Choroid plexus epithelial cell (primary cell): ENCODE measurements at regions not wholly inside any gene's neighbourhood (a gene's known extent, or its start where the extent isn't known, plus 50 kb on each side); places are given as distances from the start of the nearest gene placed in this dataset.
"Not testable (repeated sequence)": the region's sequence is repeated elsewhere in the genome, so short reads cannot be mapped to it uniquely, and the experiment has no call there.

ENCODE experiments used
- DNase-seq: peaks from one replicate; pipeline ENCODE4 v3.0.0-alpha.2; 2010; ENCODE audit warnings: low read depth
- H3K4me3 ChIP-seq: 2 replicates; pipeline ENCODE4 v1.5.1; 2011; ENCODE audit warnings: low read depth, mild to moderate bottlenecking, control low read depth, low read length, moderate library complexity
- TF ChIP-seq, protein P1 (sequence below): conservative IDR thresholded peaks from 2 replicates; pipeline ENCODE4 v1.5.1; 2011; ENCODE audit warnings: low read depth, mild to moderate bottlenecking, control low read depth, inconsistent platforms, low read length, moderate library complexity

DNA sequence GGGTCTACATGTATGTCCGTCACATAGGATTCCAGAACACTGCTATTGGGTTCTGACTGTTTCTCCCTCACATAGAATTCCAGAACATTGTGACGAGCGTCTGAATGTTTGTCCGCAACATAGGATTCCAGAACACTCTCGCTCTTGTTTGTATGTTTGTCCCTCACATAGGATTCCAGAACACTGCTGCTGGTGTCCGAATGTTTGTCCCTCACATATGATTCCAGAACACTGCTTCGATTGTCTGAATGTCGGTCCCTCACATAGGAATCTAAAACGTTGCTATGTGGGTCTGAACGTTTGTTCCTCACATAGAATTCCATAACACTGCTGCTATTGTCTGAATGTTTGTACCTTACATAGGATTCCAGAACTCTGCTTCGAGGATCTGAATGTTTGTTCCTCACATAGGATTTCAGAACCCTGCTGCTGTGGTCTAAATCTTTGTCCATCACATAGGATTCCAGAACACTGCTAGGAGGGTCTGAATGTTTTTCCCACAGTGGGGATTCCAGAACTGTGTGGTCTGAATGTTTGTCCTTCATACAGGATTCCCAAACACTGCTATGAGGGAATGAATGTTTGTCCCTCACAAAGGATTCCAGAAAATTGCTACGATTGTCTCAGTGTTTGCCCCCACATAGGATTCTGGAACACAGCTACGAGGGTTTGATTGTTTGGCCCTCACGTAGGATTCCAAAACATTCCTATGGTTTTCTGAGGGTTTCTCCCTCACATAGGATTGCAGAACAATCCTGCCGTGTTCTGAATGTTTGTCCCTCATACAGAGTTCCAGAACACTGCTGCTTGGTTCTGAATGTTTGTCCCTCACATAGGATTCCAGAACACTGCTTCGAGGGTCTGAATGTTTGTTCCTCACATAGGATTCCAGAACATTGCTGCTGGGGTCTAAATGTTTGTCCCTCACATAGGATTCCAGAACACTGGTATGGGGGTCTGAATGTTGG is 220.5 kb downstream of the FOXD4L6 start:
- H3K4me3 ChIP-seq: no peak overlapping the region
- TF ChIP-seq, protein P1, sequence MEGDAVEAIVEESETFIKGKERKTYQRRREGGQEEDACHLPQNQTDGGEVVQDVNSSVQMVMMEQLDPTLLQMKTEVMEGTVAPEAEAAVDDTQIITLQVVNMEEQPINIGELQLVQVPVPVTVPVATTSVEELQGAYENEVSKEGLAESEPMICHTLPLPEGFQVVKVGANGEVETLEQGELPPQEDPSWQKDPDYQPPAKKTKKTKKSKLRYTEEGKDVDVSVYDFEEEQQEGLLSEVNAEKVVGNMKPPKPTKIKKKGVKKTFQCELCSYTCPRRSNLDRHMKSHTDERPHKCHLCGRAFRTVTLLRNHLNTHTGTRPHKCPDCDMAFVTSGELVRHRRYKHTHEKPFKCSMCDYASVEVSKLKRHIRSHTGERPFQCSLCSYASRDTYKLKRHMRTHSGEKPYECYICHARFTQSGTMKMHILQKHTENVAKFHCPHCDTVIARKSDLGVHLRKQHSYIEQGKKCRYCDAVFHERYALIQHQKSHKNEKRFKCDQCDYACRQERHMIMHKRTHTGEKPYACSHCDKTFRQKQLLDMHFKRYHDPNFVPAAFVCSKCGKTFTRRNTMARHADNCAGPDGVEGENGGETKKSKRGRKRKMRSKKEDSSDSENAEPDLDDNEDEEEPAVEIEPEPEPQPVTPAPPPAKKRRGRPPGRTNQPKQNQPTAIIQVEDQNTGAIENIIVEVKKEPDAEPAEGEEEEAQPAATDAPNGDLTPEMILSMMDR: no peak
- DNase-seq: no peak

DNA sequence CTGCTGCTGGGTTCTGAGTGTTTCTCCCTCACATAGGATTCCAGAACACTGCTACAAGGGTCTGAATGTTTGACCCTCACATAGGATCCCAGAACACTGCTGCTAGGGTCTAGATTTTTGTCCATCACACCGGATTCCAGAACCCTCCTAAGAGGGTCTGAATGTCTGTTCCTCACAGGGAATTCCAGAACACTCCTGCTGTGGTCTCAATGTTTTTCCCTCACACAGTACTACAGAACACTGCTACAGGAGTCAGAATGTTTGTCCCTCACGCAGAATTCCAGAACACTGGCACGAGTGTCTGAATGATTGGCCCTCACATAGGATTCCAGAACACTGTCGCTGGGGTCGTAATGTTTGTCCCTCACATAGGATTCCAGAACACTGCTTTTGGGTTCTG is 221.6 kb downstream of the FOXD4L6 start:
- H3K4me3 ChIP-seq, DNase-seq: not testable (repeated sequence)

DNA sequence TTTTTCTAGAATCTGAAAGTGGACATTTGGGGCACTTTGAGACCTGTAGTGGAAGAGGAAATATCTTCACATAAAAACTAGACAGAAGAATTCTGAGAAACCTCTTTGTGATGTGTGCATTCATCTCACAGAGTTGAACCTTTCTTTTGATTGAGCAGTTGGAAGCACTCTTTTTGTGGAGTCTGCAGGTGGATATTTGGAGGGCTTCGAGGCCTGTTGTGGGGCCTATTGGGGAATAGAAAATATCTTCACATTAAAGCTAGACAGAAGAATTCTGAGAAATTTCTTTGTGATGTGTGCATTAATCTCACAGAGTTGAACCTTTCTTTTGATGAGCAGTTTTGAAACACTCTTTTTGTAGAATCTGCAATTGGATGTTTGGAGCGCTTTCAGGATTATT is 236.2 kb downstream of the FOXD4L6 start:
- H3K4me3 ChIP-seq, DNase-seq: not testable (repeated sequence)

DNA sequence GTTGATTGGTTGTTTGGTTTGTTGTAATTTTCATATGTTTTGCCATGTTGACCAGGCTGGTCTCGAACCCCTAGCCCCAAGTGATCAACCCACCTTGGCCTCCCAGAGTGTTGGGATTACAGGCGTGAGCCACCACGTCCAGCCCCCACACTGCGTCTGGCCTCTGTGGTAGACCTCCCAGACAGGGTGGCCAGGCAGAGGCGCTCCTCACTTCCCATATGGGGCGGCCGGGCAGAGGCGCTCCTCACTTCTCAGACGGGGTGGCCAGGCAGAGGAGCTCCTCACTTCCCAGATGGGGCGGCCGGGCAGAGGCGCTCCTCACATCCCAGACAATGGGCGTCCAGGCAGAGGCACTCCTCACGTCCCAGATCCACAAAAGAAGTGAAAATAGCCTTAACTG is 242.6 kb downstream of the FOXD4L6 start:
- not testable (repeated sequence) for DNase-seq, H3K4me3 ChIP-seq

DNA sequence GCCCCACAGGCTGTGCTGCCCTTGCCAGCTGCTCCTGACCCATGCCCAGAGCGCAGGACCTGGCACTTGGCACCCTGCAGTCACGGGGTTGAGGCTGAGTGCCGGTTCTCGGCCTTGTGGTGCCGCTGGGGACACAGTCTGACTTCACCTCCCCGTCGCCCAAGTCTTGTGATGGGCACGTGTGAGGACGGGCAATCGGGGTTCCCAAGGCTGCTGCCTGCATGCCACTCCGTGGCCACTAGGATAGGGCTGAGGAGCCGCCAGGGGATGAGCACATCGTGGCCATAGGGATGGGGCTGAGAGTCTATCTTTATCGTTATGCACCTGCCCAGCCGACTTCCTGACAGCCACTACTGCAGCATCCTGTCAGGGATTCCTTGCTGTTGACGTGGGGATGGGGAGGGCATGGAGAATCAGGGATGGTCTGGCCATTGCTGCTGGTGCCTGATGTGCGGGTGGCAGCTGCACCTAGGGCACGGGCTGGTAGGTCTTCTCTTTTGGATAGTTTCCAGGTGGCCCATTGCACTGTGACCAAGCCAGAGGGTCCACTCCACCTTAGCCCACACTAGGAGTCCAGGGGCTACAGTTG is 243.5 kb downstream of the FOXD4L6 start:
- DNase-seq, H3K4me3 ChIP-seq: not testable (repeated sequence)

DNA sequence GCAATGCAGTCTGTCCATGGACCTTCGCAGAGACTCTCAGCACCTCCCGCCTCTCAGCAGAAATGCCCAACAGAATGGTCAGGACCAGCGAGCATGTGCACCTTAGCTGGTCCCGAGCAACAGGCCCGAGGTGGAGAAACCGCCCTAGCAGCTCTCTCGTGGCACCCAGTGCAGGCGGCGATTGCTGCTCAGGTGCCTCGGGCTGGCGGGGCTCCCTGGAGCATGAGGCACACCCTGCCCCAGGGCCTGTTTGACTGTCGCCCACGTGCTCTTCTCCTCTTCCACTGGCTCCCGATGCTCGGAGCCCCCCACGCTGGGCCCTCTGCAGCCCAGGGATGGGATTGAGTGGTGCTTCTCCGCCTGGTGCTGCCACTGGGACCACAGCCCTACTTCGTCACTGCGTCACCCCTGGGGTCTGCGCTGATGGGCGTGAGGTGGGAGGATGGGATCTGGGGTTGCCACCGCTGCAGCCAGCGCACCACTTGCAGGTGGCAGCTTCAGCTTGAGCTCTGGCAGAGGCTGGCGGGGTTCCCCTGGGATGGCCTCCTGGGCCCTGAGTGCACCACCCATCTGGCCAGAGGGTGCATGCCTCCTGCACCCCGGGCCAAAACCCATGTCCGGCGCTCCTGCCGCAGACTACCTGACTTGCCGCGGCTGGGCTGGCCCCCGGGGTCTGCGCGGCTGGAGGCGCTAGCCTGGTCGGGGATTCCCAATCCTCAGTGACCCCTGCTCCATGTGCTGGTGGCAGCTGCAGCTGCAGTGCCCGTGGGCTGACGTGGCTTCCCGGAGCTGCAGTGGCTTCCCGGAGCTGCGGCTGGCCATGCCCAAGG is 244.2 kb downstream of the FOXD4L6 start:
- DNase-seq: no peak
- TF ChIP-seq, protein P1: no peak
- H3K4me3 ChIP-seq: no peak overlapping the region

DNA sequence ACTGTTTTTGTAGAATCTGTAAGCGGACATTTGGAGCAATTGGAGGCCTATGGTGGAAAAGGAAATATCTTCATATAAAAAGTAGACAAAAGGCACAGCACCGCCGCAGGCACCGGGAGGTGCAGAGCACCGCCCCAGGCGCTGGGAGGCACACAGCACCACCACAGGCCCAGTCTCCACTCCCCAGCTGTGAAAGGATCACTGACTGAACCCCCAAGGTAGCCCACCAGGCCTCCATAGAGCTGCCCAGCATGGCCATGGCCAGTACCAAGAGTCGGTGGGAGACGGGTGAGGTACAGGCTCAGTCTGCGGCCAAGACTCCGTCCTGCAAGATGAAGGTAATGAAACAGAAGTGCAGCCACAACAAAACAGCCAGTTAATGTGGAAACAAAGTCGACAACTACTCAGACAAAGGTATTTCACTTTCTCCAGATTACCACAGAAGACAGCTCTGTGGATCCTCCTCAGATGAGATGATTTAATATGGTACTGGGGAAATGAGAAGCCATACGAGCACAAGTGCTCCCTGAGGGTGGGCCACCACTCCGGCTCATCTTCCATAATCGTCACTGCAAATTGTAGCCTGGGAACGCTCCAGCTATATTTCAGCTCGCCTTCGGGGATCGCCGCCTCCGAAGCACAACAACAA is 244.9 kb downstream of the FOXD4L6 start:
- not testable (repeated sequence) for DNase-seq, H3K4me3 ChIP-seq

DNA sequence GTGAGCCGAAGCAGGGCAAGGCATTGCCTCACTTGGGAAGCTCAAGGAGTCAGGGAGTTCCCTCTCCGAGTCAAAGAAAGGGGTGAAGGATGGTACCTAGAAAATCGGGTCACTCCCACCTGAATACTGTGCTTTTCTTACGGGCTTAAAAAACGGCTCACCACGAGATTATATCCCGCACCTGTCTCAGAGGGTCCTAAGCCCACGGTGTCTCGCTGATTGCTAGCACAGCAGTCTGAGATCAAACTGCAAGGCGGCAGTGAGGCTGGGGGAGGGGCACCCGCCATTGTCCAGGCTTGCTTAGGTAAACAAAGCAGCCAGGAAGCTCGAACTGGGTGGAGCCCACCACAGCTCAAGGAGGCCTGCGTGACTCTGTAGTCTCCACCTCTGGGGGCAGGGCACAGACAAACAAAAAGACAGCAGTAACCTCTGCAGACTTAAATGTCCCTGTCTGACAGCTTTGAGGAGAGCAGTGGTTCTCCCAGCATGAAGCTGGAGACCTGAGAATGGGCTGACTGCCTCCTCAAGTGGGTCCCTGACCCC is 254.7 kb downstream of the FOXD4L6 start:
- not testable (repeated sequence) for DNase-seq, H3K4me3 ChIP-seq

DNA sequence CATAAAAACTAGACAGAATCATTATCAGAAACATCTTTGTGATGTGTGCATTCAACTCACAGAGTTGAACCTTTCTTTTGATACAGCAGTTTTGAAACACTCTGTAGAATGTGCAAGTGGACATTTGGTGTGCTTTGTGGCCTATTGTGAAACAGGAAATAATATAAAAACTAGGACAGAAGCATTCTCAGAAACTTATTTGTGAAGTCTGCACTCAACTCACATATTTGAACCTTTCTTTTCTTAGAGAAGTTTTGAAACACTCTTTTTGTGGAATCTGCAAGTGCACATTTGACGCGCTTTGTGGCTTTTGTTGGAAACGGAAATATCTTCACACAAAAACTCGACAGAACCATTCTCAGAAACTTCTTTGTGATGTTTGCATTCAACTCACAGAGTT is 260.0 kb downstream of the FOXD4L6 start:
- not testable (repeated sequence) for DNase-seq

More for the DNA sequence above, 260.0 kb downstream of the FOXD4L6 start:
- not testable (repeated sequence) for H3K4me3 ChIP-seq
